ENCODE measurements at regions not wholly inside any gene's neighbourhood (a gene's known extent, or its start where the extent isn't known, plus 50 kb on each side); places are given as distances from the start of the nearest gene placed in this dataset.

DNA sequence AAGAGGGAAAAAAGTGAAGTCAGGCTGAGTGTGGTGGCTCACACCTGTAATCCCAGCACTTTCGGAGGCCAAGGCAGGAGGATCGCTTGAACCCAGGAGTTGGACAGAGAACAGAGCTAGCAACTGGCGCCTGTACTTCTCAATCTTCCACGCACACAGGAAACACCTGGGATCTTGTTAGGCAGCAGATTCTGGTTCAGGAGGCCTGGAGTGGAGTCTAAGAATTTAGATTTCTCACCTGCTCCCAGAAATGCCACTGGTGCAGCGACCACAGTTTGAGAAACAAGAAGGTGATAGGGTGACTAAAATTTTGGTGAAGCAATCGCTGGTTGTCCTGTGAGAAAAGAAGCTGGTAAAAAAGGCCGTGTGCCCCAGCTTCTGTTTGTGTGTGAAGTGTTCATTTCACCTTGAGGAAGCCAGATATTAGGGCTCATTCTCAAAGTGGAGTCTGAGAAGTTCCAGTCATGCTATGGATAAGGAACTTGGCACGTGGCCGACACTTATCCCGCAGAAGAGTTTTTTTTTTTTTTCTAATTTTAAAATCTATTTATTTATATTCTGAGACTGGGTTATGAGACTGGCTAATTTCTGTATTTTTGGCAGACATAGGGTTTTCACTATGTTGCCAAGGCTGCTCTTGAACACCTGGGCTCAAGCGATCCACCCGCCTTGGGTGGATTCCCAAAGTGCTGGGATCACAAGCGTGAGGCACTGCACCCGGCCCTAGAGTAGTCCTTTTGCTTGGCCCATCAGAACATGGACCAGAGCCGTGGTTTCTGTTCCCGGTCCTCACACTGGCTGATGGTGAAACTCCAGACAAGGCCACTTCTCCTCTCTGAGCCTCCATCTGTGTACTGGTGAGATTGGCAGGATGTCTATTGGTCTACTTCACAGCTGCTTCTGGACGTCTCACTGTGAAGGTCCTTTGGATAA is 324.6 kb upstream of the PROK2 start:
- TF ChIP-seq, protein P1, sequence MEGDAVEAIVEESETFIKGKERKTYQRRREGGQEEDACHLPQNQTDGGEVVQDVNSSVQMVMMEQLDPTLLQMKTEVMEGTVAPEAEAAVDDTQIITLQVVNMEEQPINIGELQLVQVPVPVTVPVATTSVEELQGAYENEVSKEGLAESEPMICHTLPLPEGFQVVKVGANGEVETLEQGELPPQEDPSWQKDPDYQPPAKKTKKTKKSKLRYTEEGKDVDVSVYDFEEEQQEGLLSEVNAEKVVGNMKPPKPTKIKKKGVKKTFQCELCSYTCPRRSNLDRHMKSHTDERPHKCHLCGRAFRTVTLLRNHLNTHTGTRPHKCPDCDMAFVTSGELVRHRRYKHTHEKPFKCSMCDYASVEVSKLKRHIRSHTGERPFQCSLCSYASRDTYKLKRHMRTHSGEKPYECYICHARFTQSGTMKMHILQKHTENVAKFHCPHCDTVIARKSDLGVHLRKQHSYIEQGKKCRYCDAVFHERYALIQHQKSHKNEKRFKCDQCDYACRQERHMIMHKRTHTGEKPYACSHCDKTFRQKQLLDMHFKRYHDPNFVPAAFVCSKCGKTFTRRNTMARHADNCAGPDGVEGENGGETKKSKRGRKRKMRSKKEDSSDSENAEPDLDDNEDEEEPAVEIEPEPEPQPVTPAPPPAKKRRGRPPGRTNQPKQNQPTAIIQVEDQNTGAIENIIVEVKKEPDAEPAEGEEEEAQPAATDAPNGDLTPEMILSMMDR (conservative IDR thresholded peaks at IDR 0.05; ENCODE audit: low read depth in 2 of 2): no peak
- TF ChIP-seq POLR2AphosphoS5 (IDR thresholded peaks at IDR 0.05; ENCODE audit: low read depth) (no peak), EZH2 (IDR thresholded peaks at IDR 0.05; ENCODE audit: low read depth, unreplicated experiment) (no peak), EZH2phosphoT487 (IDR thresholded peaks at IDR 0.05; ENCODE audit: unreplicated experiment) (no peak)
- TF ChIP-seq, protein P2, sequence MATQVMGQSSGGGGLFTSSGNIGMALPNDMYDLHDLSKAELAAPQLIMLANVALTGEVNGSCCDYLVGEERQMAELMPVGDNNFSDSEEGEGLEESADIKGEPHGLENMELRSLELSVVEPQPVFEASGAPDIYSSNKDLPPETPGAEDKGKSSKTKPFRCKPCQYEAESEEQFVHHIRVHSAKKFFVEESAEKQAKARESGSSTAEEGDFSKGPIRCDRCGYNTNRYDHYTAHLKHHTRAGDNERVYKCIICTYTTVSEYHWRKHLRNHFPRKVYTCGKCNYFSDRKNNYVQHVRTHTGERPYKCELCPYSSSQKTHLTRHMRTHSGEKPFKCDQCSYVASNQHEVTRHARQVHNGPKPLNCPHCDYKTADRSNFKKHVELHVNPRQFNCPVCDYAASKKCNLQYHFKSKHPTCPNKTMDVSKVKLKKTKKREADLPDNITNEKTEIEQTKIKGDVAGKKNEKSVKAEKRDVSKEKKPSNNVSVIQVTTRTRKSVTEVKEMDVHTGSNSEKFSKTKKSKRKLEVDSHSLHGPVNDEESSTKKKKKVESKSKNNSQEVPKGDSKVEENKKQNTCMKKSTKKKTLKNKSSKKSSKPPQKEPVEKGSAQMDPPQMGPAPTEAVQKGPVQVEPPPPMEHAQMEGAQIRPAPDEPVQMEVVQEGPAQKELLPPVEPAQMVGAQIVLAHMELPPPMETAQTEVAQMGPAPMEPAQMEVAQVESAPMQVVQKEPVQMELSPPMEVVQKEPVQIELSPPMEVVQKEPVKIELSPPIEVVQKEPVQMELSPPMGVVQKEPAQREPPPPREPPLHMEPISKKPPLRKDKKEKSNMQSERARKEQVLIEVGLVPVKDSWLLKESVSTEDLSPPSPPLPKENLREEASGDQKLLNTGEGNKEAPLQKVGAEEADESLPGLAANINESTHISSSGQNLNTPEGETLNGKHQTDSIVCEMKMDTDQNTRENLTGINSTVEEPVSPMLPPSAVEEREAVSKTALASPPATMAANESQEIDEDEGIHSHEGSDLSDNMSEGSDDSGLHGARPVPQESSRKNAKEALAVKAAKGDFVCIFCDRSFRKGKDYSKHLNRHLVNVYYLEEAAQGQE (IDR thresholded peaks at IDR 0.05; ENCODE audit: unreplicated experiment): no peak
